HepG2 (cell line): ENCODE measurements at regions not wholly inside any gene's neighbourhood (a gene's known extent, or its start where the extent isn't known, plus 50 kb on each side); places are given as distances from the start of the nearest gene placed in this dataset.
A peak's percentile ranks its signal among the peaks of the same experiment; 100 is the strongest.

Experiments
- CBX1 ChIP-seq: IDR thresholded peaks from one replicate; pipeline ENCODE4 v1.6.1; 2016; ENCODE audit warnings: antibody characterized with exemption, low read depth
- IKZF4 ChIP-seq: sonication (generic); formaldehyde crosslinking; IDR thresholded peaks from 2 replicates; pipeline ENCODE4 v1.5.1; 2020; ENCODE audit warnings: borderline replicate concordance, mild to moderate bottlenecking, low read depth, missing genetic modification reagents; ENCODE audit errors: not compliant biosample characterization
- PHF8 ChIP-seq: sonication (generic); formaldehyde crosslinking; IDR thresholded peaks from 2 replicates; pipeline ENCODE4 v1.5.0; 2020; ENCODE audit warnings: missing genetic modification reagents
- ZNF383 ChIP-seq: sonication (generic); formaldehyde crosslinking; IDR thresholded peaks from 2 replicates; pipeline ENCODE4 v1.4.0; 2020; ENCODE audit warnings: missing genetic modification reagents, mild to moderate bottlenecking, borderline replicate concordance
- TF ChIP-seq, protein P1 (sequence below): sonication (generic); formaldehyde crosslinking; IDR thresholded peaks from 2 replicates; pipeline ENCODE4 v1.9.0; 2022; ENCODE audit warnings: missing genetic modification reagents, mild to moderate bottlenecking, borderline replicate concordance
- TF ChIP-seq, protein P2 (sequence below), 2 experiments: IDR thresholded peaks; 2 replicates each; pipeline ENCODE4 v1.6.1; 2011 to 2012; ENCODE audit warnings: low read length in 2 of 2, borderline replicate concordance in 1 of 2, low read depth in 1 of 2, mild to moderate bottlenecking in 1 of 2, moderate library complexity in 1 of 2
- TF ChIP-seq, protein P3 (sequence below): IDR thresholded peaks from 2 replicates; pipeline ENCODE4 v1.6.1; 2016; ENCODE audit warnings: mild to moderate bottlenecking
- TF ChIP-seq, protein P4 (sequence below): IDR thresholded peaks from 2 replicates; pipeline ENCODE4 v1.6.1; 2016; ENCODE audit warnings: missing compliant biosample characterization, missing genetic modification reagents, borderline replicate concordance
- TF ChIP-seq, protein P5 (sequence below): sonication (generic); formaldehyde crosslinking; IDR thresholded peaks from 2 replicates; pipeline ENCODE4 v1.5.1; 2020; ENCODE audit warnings: missing genetic modification reagents, mild to moderate bottlenecking, borderline replicate concordance
- TF ChIP-seq, protein P6 (sequence below): sonication (generic); formaldehyde crosslinking; IDR thresholded peaks from 2 replicates; pipeline ENCODE4 v1.4.0; 2020; ENCODE audit warnings: mild to moderate bottlenecking, missing genetic modification reagents
- TF ChIP-seq, protein P7 (sequence below): sonication (generic); formaldehyde crosslinking; IDR thresholded peaks from 2 replicates; pipeline ENCODE4 v1.5.1; 2020; ENCODE audit warnings: mild to moderate bottlenecking, missing genetic modification reagents, moderate library complexity

DNA sequence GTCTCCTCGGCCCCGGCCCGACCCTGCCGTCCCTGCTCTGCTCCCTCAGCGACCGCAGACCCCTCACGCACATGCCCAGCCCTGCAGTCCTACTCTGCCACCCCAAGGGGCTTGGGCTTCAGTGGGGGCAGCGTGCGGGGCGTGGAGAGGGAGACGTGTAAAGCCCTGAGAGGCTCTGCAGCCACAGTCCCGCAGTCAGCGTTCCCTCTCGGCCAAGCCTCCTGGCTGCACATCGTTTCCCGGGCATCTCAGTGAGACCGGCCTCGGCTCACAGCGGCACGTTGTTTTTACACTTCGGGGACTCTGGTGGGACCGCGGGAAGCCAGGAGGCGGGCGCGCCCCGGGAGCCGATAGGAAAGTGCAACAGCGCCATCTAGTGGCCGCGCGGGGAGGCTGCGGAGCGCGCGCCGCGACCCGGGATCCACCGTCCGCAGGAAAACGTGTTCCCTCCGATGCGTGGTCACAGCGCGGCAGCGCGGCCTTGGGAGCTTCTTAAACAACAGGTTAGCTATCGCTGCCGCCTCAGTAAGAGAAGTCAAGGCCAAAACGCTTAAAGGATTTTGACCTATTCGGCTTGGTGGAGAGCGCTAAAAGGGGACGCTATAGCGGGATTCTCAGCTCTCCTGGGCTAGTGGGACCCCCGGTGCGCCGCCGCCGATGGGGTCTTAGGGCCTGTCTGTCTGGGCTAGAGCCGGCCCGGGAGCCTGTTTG, 226.8 kb upstream of the IGF1R start (continued):
- TF ChIP-seq, protein P1, sequence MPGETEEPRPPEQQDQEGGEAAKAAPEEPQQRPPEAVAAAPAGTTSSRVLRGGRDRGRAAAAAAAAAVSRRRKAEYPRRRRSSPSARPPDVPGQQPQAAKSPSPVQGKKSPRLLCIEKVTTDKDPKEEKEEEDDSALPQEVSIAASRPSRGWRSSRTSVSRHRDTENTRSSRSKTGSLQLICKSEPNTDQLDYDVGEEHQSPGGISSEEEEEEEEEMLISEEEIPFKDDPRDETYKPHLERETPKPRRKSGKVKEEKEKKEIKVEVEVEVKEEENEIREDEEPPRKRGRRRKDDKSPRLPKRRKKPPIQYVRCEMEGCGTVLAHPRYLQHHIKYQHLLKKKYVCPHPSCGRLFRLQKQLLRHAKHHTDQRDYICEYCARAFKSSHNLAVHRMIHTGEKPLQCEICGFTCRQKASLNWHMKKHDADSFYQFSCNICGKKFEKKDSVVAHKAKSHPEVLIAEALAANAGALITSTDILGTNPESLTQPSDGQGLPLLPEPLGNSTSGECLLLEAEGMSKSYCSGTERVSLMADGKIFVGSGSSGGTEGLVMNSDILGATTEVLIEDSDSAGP (CRISPR knock-in tag): peak; percentile 56; the same call in 1 of the 2 replicates
- TF ChIP-seq, protein P2, sequence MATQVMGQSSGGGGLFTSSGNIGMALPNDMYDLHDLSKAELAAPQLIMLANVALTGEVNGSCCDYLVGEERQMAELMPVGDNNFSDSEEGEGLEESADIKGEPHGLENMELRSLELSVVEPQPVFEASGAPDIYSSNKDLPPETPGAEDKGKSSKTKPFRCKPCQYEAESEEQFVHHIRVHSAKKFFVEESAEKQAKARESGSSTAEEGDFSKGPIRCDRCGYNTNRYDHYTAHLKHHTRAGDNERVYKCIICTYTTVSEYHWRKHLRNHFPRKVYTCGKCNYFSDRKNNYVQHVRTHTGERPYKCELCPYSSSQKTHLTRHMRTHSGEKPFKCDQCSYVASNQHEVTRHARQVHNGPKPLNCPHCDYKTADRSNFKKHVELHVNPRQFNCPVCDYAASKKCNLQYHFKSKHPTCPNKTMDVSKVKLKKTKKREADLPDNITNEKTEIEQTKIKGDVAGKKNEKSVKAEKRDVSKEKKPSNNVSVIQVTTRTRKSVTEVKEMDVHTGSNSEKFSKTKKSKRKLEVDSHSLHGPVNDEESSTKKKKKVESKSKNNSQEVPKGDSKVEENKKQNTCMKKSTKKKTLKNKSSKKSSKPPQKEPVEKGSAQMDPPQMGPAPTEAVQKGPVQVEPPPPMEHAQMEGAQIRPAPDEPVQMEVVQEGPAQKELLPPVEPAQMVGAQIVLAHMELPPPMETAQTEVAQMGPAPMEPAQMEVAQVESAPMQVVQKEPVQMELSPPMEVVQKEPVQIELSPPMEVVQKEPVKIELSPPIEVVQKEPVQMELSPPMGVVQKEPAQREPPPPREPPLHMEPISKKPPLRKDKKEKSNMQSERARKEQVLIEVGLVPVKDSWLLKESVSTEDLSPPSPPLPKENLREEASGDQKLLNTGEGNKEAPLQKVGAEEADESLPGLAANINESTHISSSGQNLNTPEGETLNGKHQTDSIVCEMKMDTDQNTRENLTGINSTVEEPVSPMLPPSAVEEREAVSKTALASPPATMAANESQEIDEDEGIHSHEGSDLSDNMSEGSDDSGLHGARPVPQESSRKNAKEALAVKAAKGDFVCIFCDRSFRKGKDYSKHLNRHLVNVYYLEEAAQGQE (IDR thresholded peaks at IDR 0.05; ENCODE audit: borderline replicate concordance in 1 of 2, low read depth in 1 of 2, low read length in 2 of 2): no peak
- TF ChIP-seq IKZF4: peak; percentile 60
- TF ChIP-seq PHF8: 0 out of 2 replicates have a peak, but pooled peaks have one; percentile 28
- TF ChIP-seq, protein P3, sequence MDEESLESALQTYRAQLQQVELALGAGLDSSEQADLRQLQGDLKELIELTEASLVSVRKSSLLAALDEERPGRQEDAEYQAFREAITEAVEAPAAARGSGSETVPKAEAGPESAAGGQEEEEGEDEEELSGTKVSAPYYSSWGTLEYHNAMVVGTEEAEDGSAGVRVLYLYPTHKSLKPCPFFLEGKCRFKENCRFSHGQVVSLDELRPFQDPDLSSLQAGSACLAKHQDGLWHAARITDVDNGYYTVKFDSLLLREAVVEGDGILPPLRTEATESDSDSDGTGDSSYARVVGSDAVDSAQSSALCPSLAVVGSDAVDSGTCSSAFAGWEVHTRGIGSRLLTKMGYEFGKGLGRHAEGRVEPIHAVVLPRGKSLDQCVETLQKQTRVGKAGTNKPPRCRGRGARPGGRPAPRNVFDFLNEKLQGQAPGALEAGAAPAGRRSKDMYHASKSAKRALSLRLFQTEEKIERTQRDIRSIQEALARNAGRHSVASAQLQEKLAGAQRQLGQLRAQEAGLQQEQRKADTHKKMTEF (CRISPR knock-in tag): 0 out of 2 replicates have a peak, but pooled peaks have one; percentile 21
- TF ChIP-seq, protein P4, sequence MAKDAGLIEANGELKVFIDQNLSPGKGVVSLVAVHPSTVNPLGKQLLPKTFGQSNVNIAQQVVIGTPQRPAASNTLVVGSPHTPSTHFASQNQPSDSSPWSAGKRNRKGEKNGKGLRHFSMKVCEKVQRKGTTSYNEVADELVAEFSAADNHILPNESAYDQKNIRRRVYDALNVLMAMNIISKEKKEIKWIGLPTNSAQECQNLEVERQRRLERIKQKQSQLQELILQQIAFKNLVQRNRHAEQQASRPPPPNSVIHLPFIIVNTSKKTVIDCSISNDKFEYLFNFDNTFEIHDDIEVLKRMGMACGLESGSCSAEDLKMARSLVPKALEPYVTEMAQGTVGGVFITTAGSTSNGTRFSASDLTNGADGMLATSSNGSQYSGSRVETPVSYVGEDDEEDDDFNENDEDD (CRISPR knock-in tag): peak; percentile 75; the same call in 1 of the 2 replicates
- no peak for TF ChIP-seq ZNF383
- no peak for TF ChIP-seq CBX1
- TF ChIP-seq, protein P5, sequence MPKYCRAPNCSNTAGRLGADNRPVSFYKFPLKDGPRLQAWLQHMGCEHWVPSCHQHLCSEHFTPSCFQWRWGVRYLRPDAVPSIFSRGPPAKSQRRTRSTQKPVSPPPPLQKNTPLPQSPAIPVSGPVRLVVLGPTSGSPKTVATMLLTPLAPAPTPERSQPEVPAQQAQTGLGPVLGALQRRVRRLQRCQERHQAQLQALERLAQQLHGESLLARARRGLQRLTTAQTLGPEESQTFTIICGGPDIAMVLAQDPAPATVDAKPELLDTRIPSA: 0 out of 2 replicates have a peak, but pooled peaks have one; percentile 51
- TF ChIP-seq, protein P6, sequence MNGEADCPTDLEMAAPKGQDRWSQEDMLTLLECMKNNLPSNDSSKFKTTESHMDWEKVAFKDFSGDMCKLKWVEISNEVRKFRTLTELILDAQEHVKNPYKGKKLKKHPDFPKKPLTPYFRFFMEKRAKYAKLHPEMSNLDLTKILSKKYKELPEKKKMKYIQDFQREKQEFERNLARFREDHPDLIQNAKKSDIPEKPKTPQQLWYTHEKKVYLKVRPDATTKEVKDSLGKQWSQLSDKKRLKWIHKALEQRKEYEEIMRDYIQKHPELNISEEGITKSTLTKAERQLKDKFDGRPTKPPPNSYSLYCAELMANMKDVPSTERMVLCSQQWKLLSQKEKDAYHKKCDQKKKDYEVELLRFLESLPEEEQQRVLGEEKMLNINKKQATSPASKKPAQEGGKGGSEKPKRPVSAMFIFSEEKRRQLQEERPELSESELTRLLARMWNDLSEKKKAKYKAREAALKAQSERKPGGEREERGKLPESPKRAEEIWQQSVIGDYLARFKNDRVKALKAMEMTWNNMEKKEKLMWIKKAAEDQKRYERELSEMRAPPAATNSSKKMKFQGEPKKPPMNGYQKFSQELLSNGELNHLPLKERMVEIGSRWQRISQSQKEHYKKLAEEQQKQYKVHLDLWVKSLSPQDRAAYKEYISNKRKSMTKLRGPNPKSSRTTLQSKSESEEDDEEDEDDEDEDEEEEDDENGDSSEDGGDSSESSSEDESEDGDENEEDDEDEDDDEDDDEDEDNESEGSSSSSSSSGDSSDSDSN (CRISPR knock-in tag): 0 out of 2 replicates have a peak, but pooled peaks have one; percentile 34
- TF ChIP-seq, protein P7, sequence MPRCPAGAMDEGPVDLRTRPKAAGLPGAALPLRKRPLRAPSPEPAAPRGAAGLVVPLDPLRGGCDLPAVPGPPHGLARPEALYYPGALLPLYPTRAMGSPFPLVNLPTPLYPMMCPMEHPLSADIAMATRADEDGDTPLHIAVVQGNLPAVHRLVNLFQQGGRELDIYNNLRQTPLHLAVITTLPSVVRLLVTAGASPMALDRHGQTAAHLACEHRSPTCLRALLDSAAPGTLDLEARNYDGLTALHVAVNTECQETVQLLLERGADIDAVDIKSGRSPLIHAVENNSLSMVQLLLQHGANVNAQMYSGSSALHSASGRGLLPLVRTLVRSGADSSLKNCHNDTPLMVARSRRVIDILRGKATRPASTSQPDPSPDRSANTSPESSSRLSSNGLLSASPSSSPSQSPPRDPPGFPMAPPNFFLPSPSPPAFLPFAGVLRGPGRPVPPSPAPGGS (CRISPR knock-in tag): peak; percentile 67; the same call in 1 of the 2 replicates
